CD4-positive, alpha-beta T cell treated with Interleukin-10 for 1 hour (primary cell): ENCODE measurements at regions not wholly inside any gene's neighbourhood (a gene's known extent, or its start where the extent isn't known, plus 50 kb on each side); places are given as distances from the start of the nearest gene placed in this dataset.
"Not testable (repeated sequence)": the region's sequence is repeated elsewhere in the genome, so short reads cannot be mapped to it uniquely, and the experiment has no call there.

Source experiments
- DNase-seq: peaks from one replicate; pipeline ENCODE4 v3.0.0-alpha.2; 2020

- DNase-seq = no peak
Observed at GRCh38 chr1:30374400-30375070, 348.9 kb downstream of the MATN1 start.

- no peak for DNase-seq
Observed at GRCh38 chr1:30373471-30374399, 349.6 kb downstream of the MATN1 start.

GRCh38 chr1:30372792-30373433, 350.5 kb downstream of the MATN1 start:
- no peak for DNase-seq

- no peak for DNase-seq
Observed at GRCh38 chr1:30371888-30372791, 351.2 kb downstream of the MATN1 start.

GRCh38 chr1:30371179-30371788, 352.1 kb downstream of the MATN1 start:
- no peak for DNase-seq

GRCh38 chr1:30368651-30369240, 354.6 kb downstream of the MATN1 start:
- no peak for DNase-seq

- no peak for DNase-seq
Observed at GRCh38 chr1:30366911-30367310, 356.5 kb downstream of the MATN1 start.

GRCh38 chr1:30366199-30366598, 357.2 kb downstream of the MATN1 start:
- DNase-seq = no peak

GRCh38 chr1:30365596-30365995, 357.8 kb downstream of the MATN1 start:
- DNase-seq = no peak

- DNase-seq = no peak
Observed at GRCh38 chr1:30363031-30363430, 360.4 kb downstream of the MATN1 start.

- DNase-seq = no peak
Observed at GRCh38 chr1:30362603-30362990, 360.8 kb downstream of the MATN1 start.

- not testable (repeated sequence) for DNase-seq
Observed at GRCh38 chr1:30361890-30362602, 361.3 kb downstream of the MATN1 start.

- DNase-seq = no peak
Observed at GRCh38 chr1:30360753-30361152, 362.6 kb downstream of the MATN1 start.

GRCh38 chr1:30360281-30360680, 363.1 kb downstream of the MATN1 start:
- DNase-seq = no peak

GRCh38 chr1:30359539-30360220, 363.7 kb downstream of the MATN1 start:
- no peak for DNase-seq

- no peak for DNase-seq
Observed at GRCh38 chr1:30358500-30358899, 364.9 kb downstream of the MATN1 start.

GRCh38 chr1:30356839-30357238, 366.5 kb downstream of the MATN1 start:
- no peak for DNase-seq

- DNase-seq = no peak
Observed at GRCh38 chr1:30354410-30354809, 369.0 kb downstream of the MATN1 start.

GRCh38 chr1:30353637-30354036, 369.7 kb downstream of the MATN1 start:
- no peak for DNase-seq

- no peak for DNase-seq
Observed at GRCh38 chr1:30348147-30348546, 375.2 kb downstream of the MATN1 start.
